Small intestine (tissue), 7 donors: ENCODE measurements at regions not wholly inside any gene's neighbourhood (a gene's known extent, or its start where the extent isn't known, plus 50 kb on each side); places are given as distances from the start of the nearest gene placed in this dataset.
A peak's percentile ranks its signal among the peaks of the same experiment; 100 is the strongest.

Experiments used
- DNase-seq, 2 donors: peaks; one replicate each; pipeline versions ENCODE4 v3.0.0 to v3.0.0-alpha.2; 2013
- FAIRE-seq: peaks from 2 replicates; lab custom pipeline; 2012; peaks lifted over from hg19 to GRCh38; lab: Jason Lieb, UNC
- H3K27ac ChIP-seq, 3 donors: one replicate each; pipeline ENCODE4 v1.5.1; 2013; ENCODE audit warnings: low read length in 2 of 3, mild to moderate bottlenecking in 2 of 3, control low read depth in 1 of 3, inconsistent platforms in 1 of 3, low read depth in 1 of 3, moderate library complexity in 1 of 3
- H3K27me3 ChIP-seq, 3 donors: one replicate each; pipeline ENCODE4 v1.6.1; 2013; ENCODE audit warnings: low read length in 3 of 3, inconsistent platforms in 1 of 3; ENCODE audit not compliant: control insufficient read depth in 3 of 3, insufficient read depth in 3 of 3
- H3K36me3 ChIP-seq, 3 donors: one replicate each; pipeline ENCODE4 v1.6.1; 2013; ENCODE audit warnings: low read length in 3 of 3, inconsistent platforms in 1 of 3, low read depth in 1 of 3, mild to moderate bottlenecking in 1 of 3, moderate library complexity in 1 of 3; ENCODE audit not compliant: control insufficient read depth in 3 of 3, insufficient read depth in 2 of 3
- H3K4me1 ChIP-seq, 3 donors: one replicate each; pipeline ENCODE4 v1.6.1; 2013; ENCODE audit warnings: low read length in 2 of 3, inconsistent platforms in 1 of 3, low read depth in 1 of 3, mild to moderate bottlenecking in 1 of 3, moderate library complexity in 1 of 3; ENCODE audit not compliant: control insufficient read depth in 3 of 3, insufficient read depth in 2 of 3
- H3K4me3 ChIP-seq, 3 donors: one replicate each; pipeline ENCODE4 v1.5.1; 2013; ENCODE audit warnings: low read length in 3 of 3, control low read depth in 1 of 3, inconsistent platforms in 1 of 3, low read depth in 1 of 3, mild to moderate bottlenecking in 1 of 3, moderate library complexity in 1 of 3
- H3K9me3 ChIP-seq, 2 donors: one replicate each; pipeline ENCODE4 v1.6.1; 2013; ENCODE audit warnings: low read depth in 1 of 2, low read length in 1 of 2; ENCODE audit not compliant: control insufficient read depth in 2 of 2, insufficient read depth in 1 of 2
- WGBS, 3 donors: extraction: QIAGEN DNeasy Blood & Tissue Kit; methylation state at CpG; one replicate each; pipeline ENCODE4 v1.1.7; 2013; 5-methylcytosine and 5-hydroxymethylcytosine counted together
- donor health status: healthy with polysubstance abuse.
- donor health status: control.
- donor health status: control.
- donor health status: Bipolar disorder and iron deficiency.
- donor health status: healthy.

DNA sequence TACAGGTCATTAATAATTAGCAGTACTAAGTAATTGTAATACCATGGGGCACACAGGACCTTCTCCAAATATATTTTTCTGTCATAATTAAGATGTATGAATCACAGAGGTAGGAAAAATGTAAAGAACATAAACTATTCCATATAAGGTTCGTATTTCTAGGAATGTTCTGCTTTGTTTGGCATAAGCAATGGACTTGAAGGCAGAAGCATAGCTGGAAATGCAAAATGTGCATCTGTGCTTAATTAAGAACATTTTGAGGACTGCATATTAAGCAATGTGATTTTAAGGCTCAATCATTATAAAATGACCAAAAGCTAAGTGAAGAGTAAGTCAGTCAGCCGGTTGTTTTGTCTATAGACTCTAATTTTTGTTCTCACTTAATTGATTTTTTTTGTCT, 123.2 kb downstream of the RBM43 start:
- Histone ChIP-seq H3K4me1 (no peaks in the 10 kb centered on the region), H3K4me3 (no peak overlapping the region), H3K27me3 (no peaks in the 10 kb centered on the region), H3K9me3 (no peaks in the 10 kb centered on the region), H3K36me3 (no peaks in the 10 kb centered on the region), H3K27ac (no peak overlapping the region)
- DNase-seq (no peak), FAIRE-seq (no peak)
- WGBS, 3 donors = 77 to 83% (median 79%) methylated on average over 2 of the region's 2 CpGs

DNA sequence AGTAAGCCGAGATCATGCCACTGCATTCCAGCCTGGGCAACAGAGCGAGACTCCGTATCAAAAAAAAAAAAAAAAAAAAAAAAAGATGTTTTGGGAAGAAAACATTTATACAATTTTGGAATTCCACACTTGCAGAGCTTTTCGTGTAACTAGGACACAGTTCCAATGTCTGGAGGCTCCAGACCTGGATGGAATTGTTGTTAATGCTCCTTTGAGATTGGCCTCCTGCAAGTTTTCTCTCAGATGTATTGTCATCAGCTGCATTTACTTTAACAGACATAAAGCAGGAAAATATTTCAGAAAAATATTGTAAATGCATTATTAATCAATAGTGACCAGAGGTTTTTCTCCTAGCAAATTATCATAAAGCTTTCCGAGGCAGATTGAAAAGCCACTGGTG, 124.1 kb downstream of the RBM43 start:
- 66 to 78% (median 76%) methylated on average over 5 of the region's 5 CpGs for WGBS, 3 donors
- H3K4me1 ChIP-seq = no peaks in the 10 kb centered on the region
- no peaks in the 10 kb centered on the region for H3K9me3 ChIP-seq
- H3K4me3 ChIP-seq = no peak overlapping the region
- DNase-seq (no peak), FAIRE-seq (no peak)
- H3K36me3 ChIP-seq = no peaks in the 10 kb centered on the region
- H3K27ac ChIP-seq = no peak overlapping the region
- no peaks in the 10 kb centered on the region for H3K27me3 ChIP-seq

DNA sequence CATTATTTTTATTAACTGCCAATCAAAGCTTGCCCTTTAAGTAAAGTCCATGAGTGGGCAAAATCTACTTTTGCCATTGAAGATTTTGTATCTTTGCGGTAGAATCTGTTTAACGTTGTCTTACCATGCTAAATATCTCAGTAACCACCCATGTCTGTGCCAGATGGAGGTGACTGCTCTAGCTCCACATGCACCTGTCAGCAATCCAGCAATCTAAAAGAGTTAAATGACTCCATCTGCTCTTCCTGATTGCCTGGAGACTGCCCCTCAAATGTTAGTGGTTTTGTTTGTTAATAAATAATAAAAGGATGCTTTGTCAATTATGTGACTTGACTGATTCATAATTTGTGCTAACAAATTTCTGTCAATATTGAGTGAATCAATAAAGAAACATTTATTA, 141.7 kb downstream of the RBM43 start:
- no peaks in the 10 kb centered on the region for H3K4me1 ChIP-seq
- peak; percentile 1 to 2 for DNase-seq
- H3K36me3 ChIP-seq = no peaks in the 10 kb centered on the region
- H3K27ac ChIP-seq = no peak overlapping the region
- peaks cover 0 to 4% of the 10 kb centered on the region in 2 donors for H3K9me3 ChIP-seq
- 80 to 91% (median 82%) methylated on average over 2 of the region's 2 CpGs for WGBS, 3 donors
- H3K27me3 ChIP-seq = no peaks in the 10 kb centered on the region
- FAIRE-seq = no peak
- no peak overlapping the region for H3K4me3 ChIP-seq

- Histone ChIP-seq H3K27me3 (no peaks in the 10 kb centered on the region), H3K9me3 (peaks cover 0 to 4% of the 10 kb centered on the region in 2 donors), H3K4me1 (no peaks in the 10 kb centered on the region), H3K36me3 (no peaks in the 10 kb centered on the region), H3K27ac (no peak overlapping the region), H3K4me3 (no peak overlapping the region)
- FAIRE-seq = no peak
- no peak for DNase-seq
Measured at GRCh38 chr2:151119374-151119773, 142.3 kb downstream of the RBM43 start.

GRCh38 chr2:151118269-151118668, 143.4 kb downstream of the RBM43 start:
- no peak for FAIRE-seq
- Histone ChIP-seq H3K9me3 (peaks cover 0 to 4% of the 10 kb centered on the region in 2 donors), H3K27me3 (no peaks in the 10 kb centered on the region), H3K4me3 (no peak overlapping the region), H3K36me3 (no peaks in the 10 kb centered on the region), H3K27ac (no peak overlapping the region), H3K4me1 (no peaks in the 10 kb centered on the region)
- no peak for DNase-seq

DNA sequence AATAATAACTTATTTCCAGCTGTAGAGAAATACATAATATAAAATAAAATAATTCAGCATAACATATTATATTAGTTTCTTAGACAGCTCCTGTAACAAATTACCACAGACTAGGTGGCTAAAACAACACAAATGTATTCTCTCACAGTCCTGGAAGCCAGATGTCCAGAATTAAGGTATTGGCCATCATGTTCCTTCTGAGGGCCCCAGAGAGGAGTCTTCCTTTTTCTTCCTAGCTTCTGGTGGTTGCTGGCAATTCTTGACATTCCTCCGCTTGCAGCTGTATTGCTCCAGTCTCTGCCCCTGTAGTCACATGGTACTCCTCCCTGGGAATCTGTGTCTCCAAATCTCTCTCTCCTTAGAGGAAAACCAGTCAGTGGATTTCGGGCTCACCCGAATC, 146.8 kb downstream of the RBM43 start:
- FAIRE-seq (no peak), DNase-seq (no peak)
- H3K9me3 ChIP-seq = peaks cover 0 to 4% of the 10 kb centered on the region in 2 donors
- no peaks in the 10 kb centered on the region for H3K4me1 ChIP-seq
- 71 to 88% (median 81%) methylated on average over 3 of the region's 3 CpGs for WGBS, 3 donors
- H3K27me3 ChIP-seq = no peaks in the 10 kb centered on the region
- H3K27ac ChIP-seq = no peak overlapping the region
- H3K4me3 ChIP-seq = no peak overlapping the region
- no peaks in the 10 kb centered on the region for H3K36me3 ChIP-seq

DNA sequence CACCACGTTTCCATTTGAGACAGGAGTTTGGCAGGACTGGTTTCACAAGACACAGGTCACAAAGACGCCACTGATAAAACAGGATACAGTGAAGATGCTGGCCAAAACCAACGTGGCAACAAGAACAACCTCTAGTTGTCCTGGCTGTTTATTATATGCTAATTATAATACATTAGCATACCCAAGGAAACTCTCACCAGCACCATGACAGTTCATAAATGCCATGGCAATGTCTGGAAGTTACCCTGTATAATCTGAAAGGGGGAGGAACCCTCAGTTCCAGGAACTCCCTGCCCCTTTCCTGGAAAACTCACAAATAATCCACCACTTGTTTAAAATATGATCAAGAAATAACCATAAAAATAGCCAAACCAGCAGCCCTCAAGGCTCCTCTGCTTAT, 148.3 kb downstream of the RBM43 start:
- no peaks in the 10 kb centered on the region for H3K36me3 ChIP-seq
- H3K4me1 ChIP-seq = no peaks in the 10 kb centered on the region
- peaks cover 0 to 4% of the 10 kb centered on the region in 2 donors for H3K9me3 ChIP-seq
- H3K27me3 ChIP-seq = no peaks in the 10 kb centered on the region
- DNase-seq (no peak), FAIRE-seq (no peak)
- WGBS, 3 donors = 32 to 59% (median 34%) methylated on average over 3 of the region's 3 CpGs
- no peak overlapping the region for H3K4me3 ChIP-seq
- no peak overlapping the region for H3K27ac ChIP-seq

GRCh38 chr2:151111599-151112278, 149.9 kb downstream of the RBM43 start:
- no peaks in the 10 kb centered on the region for H3K4me1 ChIP-seq
- 52 to 63% (median 58%) methylated on average over 1 of the region's 1 CpG for WGBS, 3 donors
- no peaks in the 10 kb centered on the region for H3K27me3 ChIP-seq
- no peaks in the 10 kb centered on the region for H3K36me3 ChIP-seq
- peaks cover 0 to 2% of the 10 kb centered on the region in 2 donors for H3K9me3 ChIP-seq
- no peak overlapping the region for H3K4me3 ChIP-seq
- no peak overlapping the region for H3K27ac ChIP-seq
- DNase-seq (no peak), FAIRE-seq (no peak)
